ENCODE measurements at regions not wholly inside any gene's neighbourhood (a gene's known extent, or its start where the extent isn't known, plus 50 kb on each side); places are given as distances from the start of the nearest gene placed in this dataset.

DNA sequence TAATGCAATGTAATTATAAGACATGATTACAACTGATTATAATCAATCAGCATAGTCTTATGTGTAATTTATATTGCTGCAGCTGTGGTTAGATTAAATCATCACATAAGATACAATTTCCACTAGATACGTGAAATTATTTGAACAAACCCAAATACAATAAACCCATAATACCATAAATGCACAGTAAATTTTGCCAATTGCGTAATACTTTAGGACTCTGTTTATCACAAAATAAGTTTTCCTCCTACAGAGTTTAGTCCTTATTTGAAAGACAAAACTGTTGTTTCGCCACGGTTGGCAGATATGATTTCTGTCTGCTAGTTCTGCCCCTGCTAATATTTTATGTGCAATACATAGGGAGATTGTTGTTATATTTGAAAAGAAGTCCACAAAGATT, 895.9 kb upstream of the ADGRL4 start:
- H3K36me3 ChIP-seq (ENCODE audit: control insufficient read depth in 4 of 4, insufficient read depth in 3 of 4, low read depth in 1 of 4, low read length in 3 of 4): no peaks in the 10 kb centered on the region
- no peak overlapping the region for H3K9ac ChIP-seq (ENCODE audit: low read depth in 1 of 2, low read length in 2 of 2)
- no peaks in the 10 kb centered on the region for H3K27me3 ChIP-seq (ENCODE audit: control insufficient read depth in 4 of 4, insufficient read depth in 4 of 4, low read length in 3 of 4)
- H3K27ac ChIP-seq (ENCODE audit: low read depth in 1 of 2, low read length in 2 of 2): no peak overlapping the region
- WGBS: 84% methylated on average over 4 of the region's 4 CpGs
- no peak for DNase-seq (ENCODE audit: low spot score)
- H3K4me3 ChIP-seq (ENCODE audit: low read depth in 1 of 3, low read length in 3 of 3): no peak overlapping the region
- H3K9me3 ChIP-seq (ENCODE audit: control insufficient read depth in 4 of 4, low read length in 3 of 4): no peaks in the 10 kb centered on the region
- H3K4me1 ChIP-seq (ENCODE audit: control insufficient read depth in 4 of 4, insufficient read depth in 4 of 4, low read length in 3 of 4): no peaks in the 10 kb centered on the region
- TF ChIP-seq RXRA (IDR thresholded peaks at IDR 0.05) (no peak), JUND (IDR thresholded peaks at IDR 0.05) (no peak), NR2F2 (IDR thresholded peaks at IDR 0.05) (no peak), SP1 (IDR thresholded peaks at IDR 0.05) (no peak)
- TF ChIP-seq, protein P1, sequence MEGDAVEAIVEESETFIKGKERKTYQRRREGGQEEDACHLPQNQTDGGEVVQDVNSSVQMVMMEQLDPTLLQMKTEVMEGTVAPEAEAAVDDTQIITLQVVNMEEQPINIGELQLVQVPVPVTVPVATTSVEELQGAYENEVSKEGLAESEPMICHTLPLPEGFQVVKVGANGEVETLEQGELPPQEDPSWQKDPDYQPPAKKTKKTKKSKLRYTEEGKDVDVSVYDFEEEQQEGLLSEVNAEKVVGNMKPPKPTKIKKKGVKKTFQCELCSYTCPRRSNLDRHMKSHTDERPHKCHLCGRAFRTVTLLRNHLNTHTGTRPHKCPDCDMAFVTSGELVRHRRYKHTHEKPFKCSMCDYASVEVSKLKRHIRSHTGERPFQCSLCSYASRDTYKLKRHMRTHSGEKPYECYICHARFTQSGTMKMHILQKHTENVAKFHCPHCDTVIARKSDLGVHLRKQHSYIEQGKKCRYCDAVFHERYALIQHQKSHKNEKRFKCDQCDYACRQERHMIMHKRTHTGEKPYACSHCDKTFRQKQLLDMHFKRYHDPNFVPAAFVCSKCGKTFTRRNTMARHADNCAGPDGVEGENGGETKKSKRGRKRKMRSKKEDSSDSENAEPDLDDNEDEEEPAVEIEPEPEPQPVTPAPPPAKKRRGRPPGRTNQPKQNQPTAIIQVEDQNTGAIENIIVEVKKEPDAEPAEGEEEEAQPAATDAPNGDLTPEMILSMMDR (IDR thresholded peaks at IDR 0.05; ENCODE audit: low read depth, low read length, missing input control): no peak
- TF ChIP-seq, protein P2, sequence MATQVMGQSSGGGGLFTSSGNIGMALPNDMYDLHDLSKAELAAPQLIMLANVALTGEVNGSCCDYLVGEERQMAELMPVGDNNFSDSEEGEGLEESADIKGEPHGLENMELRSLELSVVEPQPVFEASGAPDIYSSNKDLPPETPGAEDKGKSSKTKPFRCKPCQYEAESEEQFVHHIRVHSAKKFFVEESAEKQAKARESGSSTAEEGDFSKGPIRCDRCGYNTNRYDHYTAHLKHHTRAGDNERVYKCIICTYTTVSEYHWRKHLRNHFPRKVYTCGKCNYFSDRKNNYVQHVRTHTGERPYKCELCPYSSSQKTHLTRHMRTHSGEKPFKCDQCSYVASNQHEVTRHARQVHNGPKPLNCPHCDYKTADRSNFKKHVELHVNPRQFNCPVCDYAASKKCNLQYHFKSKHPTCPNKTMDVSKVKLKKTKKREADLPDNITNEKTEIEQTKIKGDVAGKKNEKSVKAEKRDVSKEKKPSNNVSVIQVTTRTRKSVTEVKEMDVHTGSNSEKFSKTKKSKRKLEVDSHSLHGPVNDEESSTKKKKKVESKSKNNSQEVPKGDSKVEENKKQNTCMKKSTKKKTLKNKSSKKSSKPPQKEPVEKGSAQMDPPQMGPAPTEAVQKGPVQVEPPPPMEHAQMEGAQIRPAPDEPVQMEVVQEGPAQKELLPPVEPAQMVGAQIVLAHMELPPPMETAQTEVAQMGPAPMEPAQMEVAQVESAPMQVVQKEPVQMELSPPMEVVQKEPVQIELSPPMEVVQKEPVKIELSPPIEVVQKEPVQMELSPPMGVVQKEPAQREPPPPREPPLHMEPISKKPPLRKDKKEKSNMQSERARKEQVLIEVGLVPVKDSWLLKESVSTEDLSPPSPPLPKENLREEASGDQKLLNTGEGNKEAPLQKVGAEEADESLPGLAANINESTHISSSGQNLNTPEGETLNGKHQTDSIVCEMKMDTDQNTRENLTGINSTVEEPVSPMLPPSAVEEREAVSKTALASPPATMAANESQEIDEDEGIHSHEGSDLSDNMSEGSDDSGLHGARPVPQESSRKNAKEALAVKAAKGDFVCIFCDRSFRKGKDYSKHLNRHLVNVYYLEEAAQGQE (IDR thresholded peaks at IDR 0.05): no peak

GRCh38 chr1:79899914-79900313, 893.4 kb upstream of the ADGRL4 start:
- Histone ChIP-seq H3K9me3 (ENCODE audit: control insufficient read depth in 4 of 4, low read length in 3 of 4) (no peaks in the 10 kb centered on the region), H3K9ac (ENCODE audit: low read depth in 1 of 2, low read length in 2 of 2) (no peak overlapping the region), H3K36me3 (ENCODE audit: control insufficient read depth in 4 of 4, insufficient read depth in 3 of 4, low read depth in 1 of 4, low read length in 3 of 4) (no peaks in the 10 kb centered on the region), H3K4me1 (ENCODE audit: control insufficient read depth in 4 of 4, insufficient read depth in 4 of 4, low read length in 3 of 4) (no peaks in the 10 kb centered on the region), H3K27ac (ENCODE audit: low read depth in 1 of 2, low read length in 2 of 2) (no peak overlapping the region), H3K4me3 (ENCODE audit: low read depth in 1 of 3, low read length in 3 of 3) (no peak overlapping the region), H3K27me3 (ENCODE audit: control insufficient read depth in 4 of 4, insufficient read depth in 4 of 4, low read length in 3 of 4) (no peaks in the 10 kb centered on the region)
- 78% methylated on average over 4 of the region's 4 CpGs for WGBS
- DNase-seq (ENCODE audit: low spot score): no peak
- TF ChIP-seq, protein P2 (IDR thresholded peaks at IDR 0.05): no peak
- TF ChIP-seq, protein P3, sequence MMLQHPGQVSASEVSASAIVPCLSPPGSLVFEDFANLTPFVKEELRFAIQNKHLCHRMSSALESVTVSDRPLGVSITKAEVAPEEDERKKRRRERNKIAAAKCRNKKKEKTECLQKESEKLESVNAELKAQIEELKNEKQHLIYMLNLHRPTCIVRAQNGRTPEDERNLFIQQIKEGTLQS (IDR thresholded peaks at IDR 0.05): no peak
- TF ChIP-seq GABPA (IDR thresholded peaks at IDR 0.05 in 1 of 2, conservative IDR thresholded peaks at IDR 0.05 in 1 of 2) (no peak), NR2F2 (IDR thresholded peaks at IDR 0.05) (no peak), HNF4A (conservative IDR thresholded peaks at IDR 0.05) (no peak), YY1 (IDR thresholded peaks at IDR 0.05) (no peak), HNF4G (IDR thresholded peaks at IDR 0.05) (no peak), EGR1 (IDR thresholded peaks at IDR 0.05; ENCODE audit: low read depth in 2 of 2) (no peak), ZBTB33 (IDR thresholded peaks at IDR 0.05) (no peak), JUND (IDR thresholded peaks at IDR 0.05) (no peak), RXRA (IDR thresholded peaks at IDR 0.05) (no peak), RAD21 (IDR thresholded peaks at IDR 0.05) (no peak), FOXA2 (IDR thresholded peaks at IDR 0.05) (no peak), TAF1 (conservative IDR thresholded peaks at IDR 0.05) (no peak), FOXA1 (IDR thresholded peaks at IDR 0.05) (no peak), SP1 (IDR thresholded peaks at IDR 0.05) (no peak)
- TF ChIP-seq, protein P1 (IDR thresholded peaks at IDR 0.05; ENCODE audit: low read depth, low read length, missing input control): no peak
- TF ChIP-seq, protein P4, sequence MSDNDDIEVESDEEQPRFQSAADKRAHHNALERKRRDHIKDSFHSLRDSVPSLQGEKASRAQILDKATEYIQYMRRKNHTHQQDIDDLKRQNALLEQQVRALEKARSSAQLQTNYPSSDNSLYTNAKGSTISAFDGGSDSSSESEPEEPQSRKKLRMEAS (IDR thresholded peaks at IDR 0.05): no peak

Data from liver (tissue), 8 donors.